HEK293T (cell line): ENCODE measurements at regions not wholly inside any gene's neighbourhood (a gene's known extent, or its start where the extent isn't known, plus 50 kb on each side); places are given as distances from the start of the nearest gene placed in this dataset.

Experiments
- ARNT ChIP-seq: fragments of 450-650 bp; IDR thresholded peaks from 2 replicates; pipeline ENCODE4 v1.6.1; 2017; ENCODE audit warnings: mild to moderate bottlenecking
- BHLHE40 ChIP-seq: fragments of 450-650 bp; IDR thresholded peaks from 2 replicates; pipeline ENCODE4 v1.6.1; 2016; ENCODE audit warnings: mild to moderate bottlenecking, moderate library complexity, borderline replicate concordance
- FOXM1 ChIP-seq: fragments of 450-650 bp; IDR thresholded peaks from 2 replicates; pipeline ENCODE4 v1.6.1; 2017; ENCODE audit warnings: mild to moderate bottlenecking, borderline replicate concordance
- TF ChIP-seq, protein P1 (sequence below): fragments of 450-650 bp; IDR thresholded peaks from 2 replicates; pipeline ENCODE4 v1.6.1; 2016

DNA sequence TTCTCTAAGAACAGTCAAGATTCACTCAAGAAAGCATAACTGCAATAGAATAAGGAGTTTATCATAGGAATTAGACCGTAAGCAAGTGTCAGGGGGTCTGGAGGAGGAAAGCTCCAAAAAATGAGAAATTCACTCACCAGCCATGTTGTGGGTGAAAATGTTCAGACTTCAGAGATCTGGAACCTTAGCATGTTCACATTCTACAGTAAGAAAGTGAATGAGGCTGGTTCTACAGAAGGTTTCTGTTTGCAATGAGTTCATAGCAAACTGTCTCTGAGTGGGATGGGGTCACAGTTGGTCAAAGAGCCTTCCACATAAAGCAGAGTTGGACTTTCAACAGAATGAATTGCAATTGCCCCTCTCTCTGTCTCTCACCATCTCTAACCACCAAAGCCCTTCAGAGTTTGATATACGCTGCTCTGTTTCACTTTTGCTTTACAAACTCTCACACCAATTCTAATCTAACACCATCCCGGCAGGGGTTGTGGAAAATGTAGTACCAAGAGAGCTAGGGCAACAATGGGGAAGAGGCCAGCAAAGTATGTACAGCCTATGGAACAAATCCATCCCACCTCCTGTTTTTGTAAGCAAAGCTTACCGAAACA, 581.8 kb upstream of the UBE2E2 start:
- TF ChIP-seq, protein P1, sequence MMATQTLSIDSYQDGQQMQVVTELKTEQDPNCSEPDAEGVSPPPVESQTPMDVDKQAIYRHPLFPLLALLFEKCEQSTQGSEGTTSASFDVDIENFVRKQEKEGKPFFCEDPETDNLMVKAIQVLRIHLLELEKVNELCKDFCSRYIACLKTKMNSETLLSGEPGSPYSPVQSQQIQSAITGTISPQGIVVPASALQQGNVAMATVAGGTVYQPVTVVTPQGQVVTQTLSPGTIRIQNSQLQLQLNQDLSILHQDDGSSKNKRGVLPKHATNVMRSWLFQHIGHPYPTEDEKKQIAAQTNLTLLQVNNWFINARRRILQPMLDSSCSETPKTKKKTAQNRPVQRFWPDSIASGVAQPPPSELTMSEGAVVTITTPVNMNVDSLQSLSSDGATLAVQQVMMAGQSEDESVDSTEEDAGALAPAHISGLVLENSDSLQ, result no peak
- no peak for TF ChIP-seq BHLHE40
- TF ChIP-seq ARNT, result no peak
- no peak for TF ChIP-seq FOXM1
